Activated CD8-positive, alpha-beta memory T cell treated with anti-CD3 and anti-CD28 coated beads, Interleukin-2, amount 50 U/mL, for 24 hours (primary cell): ENCODE measurements at regions not wholly inside any gene's neighbourhood (a gene's known extent, or its start where the extent isn't known, plus 50 kb on each side); places are given as distances from the start of the nearest gene placed in this dataset.
"Not testable (repeated sequence)": the region's sequence is repeated elsewhere in the genome, so short reads cannot be mapped to it uniquely, and the experiment has no call there.

Source experiments
- DNase-seq: peaks from one replicate; pipeline ENCODE4 v3.0.0-alpha.2; 2020; ENCODE audit errors: extremely low read depth

GRCh38 chr9:97179616-97180015 is 127.8 kb upstream of the CCDC180 start:
- no peak for DNase-seq

- no peak for DNase-seq
Measured at GRCh38 chr9:97176206-97176605, 131.3 kb upstream of the CCDC180 start.

GRCh38 chr9:97168174-97168573 is 129.2 kb upstream of the CTSV start:
- DNase-seq, result not testable (repeated sequence)

- DNase-seq, result not testable (repeated sequence)
Measured at GRCh38 chr9:97166496-97167138, 127.7 kb upstream of the CTSV start.

- no peak for DNase-seq
Measured at GRCh38 chr9:97160255-97160654, 121.3 kb upstream of the CTSV start.

- not testable (repeated sequence) for DNase-seq
Measured at GRCh38 chr9:97158722-97159121, 119.8 kb upstream of the CTSV start.

- DNase-seq, result not testable (repeated sequence)
Measured at GRCh38 chr9:97155441-97155840, 116.5 kb upstream of the CTSV start.

- DNase-seq, result no peak
Measured at GRCh38 chr9:97153967-97154366, 115.0 kb upstream of the CTSV start.

- DNase-seq, result not testable (repeated sequence)
Measured at GRCh38 chr9:97153160-97153559, 114.2 kb upstream of the CTSV start.

- not testable (repeated sequence) for DNase-seq
Measured at GRCh38 chr9:97150471-97150870, 111.5 kb upstream of the CTSV start.

- DNase-seq, result not testable (repeated sequence)
Measured at GRCh38 chr9:97148428-97148827, 109.5 kb upstream of the CTSV start.

- not testable (repeated sequence) for DNase-seq
Measured at GRCh38 chr9:97145680-97146079, 106.7 kb upstream of the CTSV start.

GRCh38 chr9:97140566-97140965 is 101.6 kb upstream of the CTSV start:
- DNase-seq, result no peak

GRCh38 chr9:97136421-97136820 is 97.5 kb upstream of the CTSV start:
- no peak for DNase-seq

- not testable (repeated sequence) for DNase-seq
Measured at GRCh38 chr9:97133966-97134365, 95.0 kb upstream of the CTSV start.

GRCh38 chr9:97132865-97133264 is 93.9 kb upstream of the CTSV start:
- DNase-seq, result no peak

GRCh38 chr9:97130864-97131263 is 91.9 kb upstream of the CTSV start:
- not testable (repeated sequence) for DNase-seq

GRCh38 chr9:97130387-97130786 is 91.4 kb upstream of the CTSV start:
- DNase-seq, result not testable (repeated sequence)

GRCh38 chr9:97128919-97129318 is 90.0 kb upstream of the CTSV start:
- DNase-seq, result no peak

GRCh38 chr9:97124256-97124655 is 85.3 kb upstream of the CTSV start:
- DNase-seq, result no peak

GRCh38 chr9:97110696-97111095 is 71.8 kb upstream of the CTSV start:
- no peak for DNase-seq

- DNase-seq, result peak; percentile 3
Measured at GRCh38 chr9:97109194-97109811, 70.4 kb upstream of the CTSV start.

GRCh38 chr9:97105220-97105619 is 66.3 kb upstream of the CTSV start:
- DNase-seq, result not testable (repeated sequence)
